ENCODE measurements at regions not wholly inside any gene's neighbourhood (a gene's known extent, or its start where the extent isn't known, plus 50 kb on each side); places are given as distances from the start of the nearest gene placed in this dataset.

GRCh38 chr9:78150312-78150982, 85.4 kb upstream of the CEP78 start:
- no TSS peak for BruUV-seq (replicated peaks)
- H3K4me1 Mint-ChIP-seq (ENCODE audit: low read depth, unreplicated experiment), result no peaks in the 10 kb centered on the region
- H3K27me3 Mint-ChIP-seq (ENCODE audit: insufficient read depth, unreplicated experiment), result no peaks in the 10 kb centered on the region
- no peaks in the 10 kb centered on the region for H3K9me3 ChIP-seq
- POLR2A ChIA-PET, result no interaction called here
- intact Hi-C loops (cut with micrococcal nuclease; ENCODE audit: unreplicated experiment), result no loop called here
- H3K4me3 ChIP-seq (ENCODE audit: low read depth, low read length), result no peak overlapping the region
- no peaks in the 10 kb centered on the region for H3K36me3 ChIP-seq (ENCODE audit: control insufficient read depth, insufficient read depth, low read length)
- CTCF ChIA-PET, result no interaction called here
- no peaks in the 10 kb centered on the region for H3K27me3 ChIP-seq (replicated peaks; ENCODE audit: control insufficient read depth, insufficient read depth, low read length)
- no peaks in the 10 kb centered on the region for H3K36me3 Mint-ChIP-seq (ENCODE audit: insufficient read depth, unreplicated experiment)
- no peaks in the 10 kb centered on the region for H3K4me1 ChIP-seq
- peaks cover 8% of the 10 kb centered on the region for H3K9me3 Mint-ChIP-seq (ENCODE audit: unreplicated experiment)
- H3K27ac Mint-ChIP-seq (ENCODE audit: unreplicated experiment), result no peak overlapping the region
- no peak for DNase-seq
- TF ChIP-seq CTCF (IDR thresholded peaks at IDR 0.05; ENCODE audit: insufficient read depth in 1 of 2, low read depth in 1 of 2, low read length in 1 of 2, severe bottlenecking in 1 of 2, unreplicated experiment in 1 of 2), result no peak
- H3K4me3 Mint-ChIP-seq (ENCODE audit: unreplicated experiment), result no peak overlapping the region

GRCh38 chr9:78149702-78150291, 86.1 kb upstream of the CEP78 start:
- no peak overlapping the region for H3K4me3 Mint-ChIP-seq (ENCODE audit: unreplicated experiment)
- H3K4me1 ChIP-seq, result no peaks in the 10 kb centered on the region
- no peaks in the 10 kb centered on the region for H3K36me3 ChIP-seq (ENCODE audit: control insufficient read depth, insufficient read depth, low read length)
- no peak for DNase-seq
- no peaks in the 10 kb centered on the region for H3K27me3 ChIP-seq (replicated peaks; ENCODE audit: control insufficient read depth, insufficient read depth, low read length)
- H3K9me3 Mint-ChIP-seq (ENCODE audit: unreplicated experiment), result peaks cover 8% of the 10 kb centered on the region
- no TSS peak for BruUV-seq (replicated peaks)
- no peaks in the 10 kb centered on the region for H3K9me3 ChIP-seq
- no peak for TF ChIP-seq CTCF (IDR thresholded peaks at IDR 0.05; ENCODE audit: insufficient read depth in 1 of 2, low read depth in 1 of 2, low read length in 1 of 2, severe bottlenecking in 1 of 2, unreplicated experiment in 1 of 2)
- no peaks in the 10 kb centered on the region for H3K4me1 Mint-ChIP-seq (ENCODE audit: low read depth, unreplicated experiment)
- no peak overlapping the region for H3K27ac Mint-ChIP-seq (ENCODE audit: unreplicated experiment)
- no peaks in the 10 kb centered on the region for H3K36me3 Mint-ChIP-seq (ENCODE audit: insufficient read depth, unreplicated experiment)
- ChIA-PET CTCF (no interaction called here), POLR2A (no interaction called here)
- no peaks in the 10 kb centered on the region for H3K27me3 Mint-ChIP-seq (ENCODE audit: insufficient read depth, unreplicated experiment)
- intact Hi-C loops (cut with micrococcal nuclease; ENCODE audit: unreplicated experiment), result no loop called here
- H3K4me3 ChIP-seq (ENCODE audit: low read depth, low read length), result no peak overlapping the region

GRCh38 chr9:78146241-78146640, 89.6 kb upstream of the CEP78 start:
- H3K4me1 ChIP-seq, result no peaks in the 10 kb centered on the region
- TF ChIP-seq CTCF (IDR thresholded peaks at IDR 0.05; ENCODE audit: insufficient read depth in 1 of 2, low read depth in 1 of 2, low read length in 1 of 2, severe bottlenecking in 1 of 2, unreplicated experiment in 1 of 2), result no peak
- no TSS peak for BruUV-seq (replicated peaks)
- CTCF ChIA-PET, result no interaction called here
- peaks cover 8% of the 10 kb centered on the region for H3K9me3 Mint-ChIP-seq (ENCODE audit: unreplicated experiment)
- no peaks in the 10 kb centered on the region for H3K27me3 ChIP-seq (replicated peaks; ENCODE audit: control insufficient read depth, insufficient read depth, low read length)
- no peaks in the 10 kb centered on the region for H3K27me3 Mint-ChIP-seq (ENCODE audit: insufficient read depth, unreplicated experiment)
- POLR2A ChIA-PET, result no interaction called here
- intact Hi-C loops (cut with micrococcal nuclease; ENCODE audit: unreplicated experiment), result no loop called here
- no peak overlapping the region for H3K4me3 ChIP-seq (ENCODE audit: low read depth, low read length)
- H3K36me3 ChIP-seq (ENCODE audit: control insufficient read depth, insufficient read depth, low read length), result no peaks in the 10 kb centered on the region
- no peaks in the 10 kb centered on the region for H3K36me3 Mint-ChIP-seq (ENCODE audit: insufficient read depth, unreplicated experiment)
- no peak overlapping the region for H3K4me3 Mint-ChIP-seq (ENCODE audit: unreplicated experiment)
- no peak for DNase-seq
- no peaks in the 10 kb centered on the region for H3K4me1 Mint-ChIP-seq (ENCODE audit: low read depth, unreplicated experiment)
- H3K27ac Mint-ChIP-seq (ENCODE audit: unreplicated experiment), result no peak overlapping the region
- H3K9me3 ChIP-seq, result no peaks in the 10 kb centered on the region
